Activated naive CD4-positive, alpha-beta T cell treated with anti-CD3 and anti-CD28 coated beads, Interleukin-2, amount 50 U/mL, for 16 hours (primary cell): ENCODE measurements at regions not wholly inside any gene's neighbourhood (a gene's known extent, or its start where the extent isn't known, plus 50 kb on each side); places are given as distances from the start of the nearest gene placed in this dataset.
"Not testable (repeated sequence)": the region's sequence is repeated elsewhere in the genome, so short reads cannot be mapped to it uniquely, and the experiment has no call there.

Source experiments
- DNase-seq: peaks from one replicate; pipeline ENCODE4 v3.0.0-alpha.2; 2020

DNA sequence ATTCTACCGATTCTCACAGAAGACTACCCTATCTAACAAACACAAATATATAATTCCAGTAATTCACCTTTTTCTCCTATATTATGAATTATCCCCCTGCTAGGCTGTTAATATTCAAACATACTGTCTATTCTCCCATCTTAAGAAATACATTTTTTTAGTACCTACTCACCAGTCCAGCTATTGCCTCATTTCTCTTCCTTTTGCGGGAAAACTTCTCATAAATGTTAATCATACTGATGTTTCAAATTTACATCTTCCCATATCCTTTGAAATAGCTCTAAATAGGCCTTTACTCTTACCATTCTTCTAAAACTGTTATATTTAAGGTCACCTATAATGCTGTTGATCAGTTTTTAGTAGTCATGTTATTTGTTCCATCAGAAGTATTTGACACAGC, 759.1 kb upstream of the SLIT2 start:
- DNase-seq: no peak

DNA sequence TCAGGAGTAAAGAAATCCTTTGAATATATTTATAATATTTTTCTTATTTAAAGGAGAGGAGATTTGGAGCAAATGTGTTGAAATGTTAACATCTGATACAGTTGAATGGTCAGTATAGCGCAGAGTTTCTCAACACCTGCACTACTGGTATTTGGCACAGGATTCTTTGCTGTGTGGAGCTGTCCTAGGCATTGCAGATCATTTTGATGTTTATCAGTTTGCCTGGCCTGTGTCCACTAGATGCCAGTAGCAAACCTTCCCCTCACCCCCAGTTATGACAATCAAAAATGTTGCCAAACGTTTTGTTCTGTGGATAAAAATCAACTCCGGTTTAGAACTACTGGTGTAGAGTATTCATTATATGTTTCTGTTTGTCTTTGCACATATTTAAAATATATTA, 765.3 kb upstream of the SLIT2 start:
- no peak for DNase-seq

DNA sequence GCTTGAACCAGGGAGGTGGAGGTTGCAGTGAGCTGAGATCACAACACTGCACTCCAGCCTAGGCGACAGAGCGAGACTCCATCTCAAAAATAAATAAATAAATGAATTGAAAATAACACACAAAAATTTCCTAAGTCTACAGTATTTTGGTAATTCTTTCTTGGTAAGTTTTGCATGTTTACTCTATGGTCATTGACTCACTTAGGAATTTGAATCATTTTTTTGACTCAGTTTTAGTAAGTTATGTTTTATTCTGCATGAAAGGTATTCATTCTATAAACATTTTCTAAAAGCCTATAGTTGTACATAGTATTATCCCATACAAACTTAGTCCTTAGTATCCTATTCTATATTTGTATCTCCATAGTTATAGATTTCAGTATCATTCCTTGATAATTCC, 772.9 kb upstream of the SLIT2 start:
- DNase-seq: no peak

DNA sequence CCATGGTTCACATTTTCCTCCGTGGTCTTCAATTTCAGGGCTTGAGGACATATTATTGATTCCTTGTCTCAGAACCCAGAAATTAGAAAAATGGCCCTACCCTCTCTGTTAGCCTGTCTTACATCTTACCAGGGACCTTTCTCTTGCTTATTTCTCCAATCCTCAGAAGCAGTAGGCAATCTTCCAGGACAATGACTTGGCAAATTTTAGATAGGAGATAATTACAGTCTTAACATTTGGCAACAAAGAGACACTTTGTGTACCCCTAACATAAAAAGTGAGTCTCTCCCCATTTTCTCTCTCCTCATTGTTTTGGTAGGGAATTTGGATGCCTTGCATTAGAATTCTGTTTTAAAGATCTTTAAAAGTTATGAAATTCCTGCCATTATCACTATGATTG, 778.1 kb upstream of the SLIT2 start:
- DNase-seq: no peak

DNA sequence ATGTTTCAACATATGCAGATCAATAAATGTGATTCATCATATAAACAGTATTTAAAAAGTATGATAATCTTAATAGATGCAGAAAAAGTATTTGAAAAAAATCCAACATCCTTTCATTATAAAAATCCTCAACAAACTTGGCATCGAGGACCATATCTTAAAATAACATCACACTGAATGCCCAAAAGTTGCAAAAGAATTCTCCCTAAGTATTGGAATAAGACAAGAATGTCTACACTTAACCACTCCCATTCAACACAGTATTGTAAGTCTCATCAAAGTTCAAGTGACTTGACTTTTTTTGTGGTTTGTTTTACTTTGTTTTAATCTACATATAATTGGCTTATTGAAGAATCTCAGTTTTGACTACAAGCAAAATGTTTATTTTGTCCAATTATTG, 779.0 kb upstream of the SLIT2 start:
- no peak for DNase-seq

DNA sequence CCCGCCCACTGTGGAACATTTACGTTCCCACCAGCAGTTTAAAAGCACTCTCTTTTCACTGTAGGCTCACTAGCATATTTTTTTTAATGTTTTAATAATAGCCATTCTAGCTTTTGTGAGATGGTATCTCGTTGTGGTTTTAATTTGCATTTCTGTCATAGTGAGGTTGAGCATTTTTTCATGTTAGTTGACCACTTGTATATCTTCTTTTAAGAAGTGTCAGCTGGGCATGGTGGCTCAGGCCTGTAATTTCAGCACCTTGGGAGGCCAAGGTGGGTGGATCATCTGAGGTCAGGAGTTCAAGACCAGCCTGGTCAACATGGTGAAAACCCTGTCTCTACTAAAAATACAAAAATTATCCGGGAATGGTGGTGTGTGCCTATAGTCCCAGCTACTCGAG, 781.7 kb upstream of the SLIT2 start:
- not testable (repeated sequence) for DNase-seq

DNA sequence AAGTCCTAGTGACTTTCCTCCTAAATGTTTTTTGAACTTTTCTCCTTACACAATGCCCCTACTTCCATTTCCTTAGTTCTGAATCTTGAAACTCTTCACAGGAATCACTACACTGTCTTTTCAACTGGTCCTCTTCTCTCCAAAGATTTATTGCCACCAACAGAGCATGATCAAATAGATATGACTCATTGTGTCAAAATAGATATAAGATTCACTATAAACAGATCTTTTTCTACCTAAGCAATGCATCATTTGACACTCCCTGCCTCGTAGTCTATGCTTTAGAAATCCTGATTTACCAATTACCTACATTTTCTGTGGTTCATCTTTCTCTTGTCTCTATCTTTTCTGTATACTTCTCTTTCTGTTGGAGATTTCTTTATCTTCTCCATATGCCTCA, 789.6 kb upstream of the SLIT2 start:
- DNase-seq: no peak

DNA sequence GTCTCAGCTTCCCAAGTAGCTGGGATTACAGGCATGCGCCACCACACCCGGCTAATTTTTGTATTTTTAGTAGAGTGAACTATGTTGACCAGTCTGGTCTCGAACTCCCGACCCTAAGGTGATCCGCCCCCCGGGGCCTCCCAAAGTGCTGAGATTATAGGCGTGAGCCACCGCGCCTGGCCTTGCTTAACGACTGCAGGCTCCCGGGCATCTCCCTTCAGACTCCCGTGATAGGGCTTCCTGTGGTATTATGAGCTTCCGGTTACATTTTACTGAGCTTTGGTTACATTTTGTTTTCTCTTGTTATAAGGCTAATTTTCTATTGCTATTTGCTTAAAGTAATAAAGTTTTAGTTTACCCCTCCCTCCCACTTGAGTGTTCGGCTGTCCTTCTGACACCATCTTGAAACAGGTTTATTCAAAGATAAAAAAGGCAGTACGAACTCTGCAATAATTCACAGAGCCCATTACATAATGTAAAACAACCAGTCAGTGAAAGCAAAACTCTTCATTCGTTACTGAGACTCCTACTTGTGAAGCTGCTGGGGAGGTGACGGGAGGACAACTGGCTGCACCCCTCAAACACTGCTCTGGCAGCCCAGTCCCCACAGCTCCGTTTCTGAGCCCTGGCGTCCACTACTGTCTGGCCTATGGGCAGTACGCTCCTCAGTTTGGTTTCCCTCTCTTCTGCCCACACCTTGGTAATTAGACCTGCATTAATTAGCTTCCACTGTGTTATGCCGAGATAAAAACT, 795.7 kb upstream of the SLIT2 start:
- no peak for DNase-seq

DNA sequence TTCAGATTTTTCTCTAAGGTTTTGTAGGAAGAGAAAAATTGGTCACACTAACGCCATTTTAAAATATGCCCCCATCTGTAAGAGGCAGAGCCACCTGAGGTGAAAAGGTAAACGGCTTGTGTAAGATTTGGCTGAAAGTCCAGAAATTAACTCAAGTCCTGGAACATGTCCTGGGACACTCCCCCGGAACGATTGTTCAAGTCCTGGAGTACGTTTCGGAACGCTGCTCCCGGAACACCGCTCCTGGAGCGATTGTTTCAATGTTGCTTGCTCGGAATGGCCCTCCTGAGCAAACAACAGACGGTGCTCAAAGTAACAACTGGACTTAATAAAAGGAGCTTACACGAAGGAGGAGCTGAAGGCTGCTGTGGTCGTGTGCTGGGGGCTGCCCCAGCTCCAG, 796.5 kb upstream of the SLIT2 start:
- no peak for DNase-seq

DNA sequence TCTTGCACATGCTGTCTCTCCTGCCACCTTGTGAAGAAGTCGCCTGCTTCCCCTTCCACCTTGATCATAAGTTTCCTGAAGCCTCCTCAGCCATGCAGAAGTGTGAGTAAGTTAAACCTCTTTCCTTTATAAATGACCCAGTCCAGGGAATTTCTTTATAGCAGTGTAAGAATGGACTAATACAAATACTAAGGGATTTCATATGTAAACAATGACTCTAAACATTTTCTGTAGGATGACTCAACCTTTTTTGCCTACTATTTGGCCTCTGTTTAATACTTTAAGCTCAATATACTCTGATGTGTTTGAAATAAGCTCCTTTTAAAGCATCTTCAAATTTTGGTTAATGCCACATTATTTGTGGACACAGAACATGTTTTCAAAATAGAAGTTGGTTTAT, 813.5 kb upstream of the SLIT2 start:
- DNase-seq: no peak

DNA sequence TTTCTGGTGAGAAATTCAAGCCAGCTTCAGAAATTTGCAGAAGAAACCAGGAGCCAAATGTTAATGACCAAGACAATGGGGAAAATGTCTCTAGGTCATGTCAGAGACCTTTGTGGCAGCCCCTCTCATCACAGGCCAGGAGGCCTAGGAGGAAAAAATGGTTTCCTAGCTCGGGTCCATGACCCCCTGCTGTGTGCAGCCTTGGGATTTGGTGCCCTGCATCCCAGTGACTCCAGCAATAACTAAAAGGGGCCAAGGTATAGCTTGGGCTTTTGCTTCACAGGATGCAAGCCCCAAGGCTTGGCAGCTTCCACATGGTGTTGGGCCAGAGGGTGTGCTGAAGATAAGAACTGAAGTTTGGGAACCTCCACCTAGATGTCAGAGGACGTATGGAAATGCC, 814.7 kb upstream of the SLIT2 start:
- no peak for DNase-seq

DNA sequence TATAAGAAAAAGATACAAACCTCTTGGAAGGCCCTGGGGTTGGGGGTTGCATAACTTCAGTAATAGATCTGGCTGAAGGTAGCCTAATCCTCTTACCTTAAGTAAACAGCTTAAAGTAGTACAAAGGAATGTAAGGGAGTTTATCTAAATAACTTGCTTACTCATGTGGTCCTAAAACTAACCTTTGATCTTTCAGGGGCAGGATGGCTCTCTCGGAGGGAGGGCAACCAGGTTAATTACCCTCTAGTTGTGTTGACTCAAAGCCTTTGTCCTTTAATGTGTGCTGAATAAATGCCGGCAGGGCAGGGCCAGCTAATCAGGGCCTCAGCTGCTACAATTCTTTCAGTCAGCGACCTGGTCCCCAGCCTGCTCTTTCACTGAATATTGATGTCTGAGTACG, 822.0 kb upstream of the SLIT2 start:
- no peak for DNase-seq

DNA sequence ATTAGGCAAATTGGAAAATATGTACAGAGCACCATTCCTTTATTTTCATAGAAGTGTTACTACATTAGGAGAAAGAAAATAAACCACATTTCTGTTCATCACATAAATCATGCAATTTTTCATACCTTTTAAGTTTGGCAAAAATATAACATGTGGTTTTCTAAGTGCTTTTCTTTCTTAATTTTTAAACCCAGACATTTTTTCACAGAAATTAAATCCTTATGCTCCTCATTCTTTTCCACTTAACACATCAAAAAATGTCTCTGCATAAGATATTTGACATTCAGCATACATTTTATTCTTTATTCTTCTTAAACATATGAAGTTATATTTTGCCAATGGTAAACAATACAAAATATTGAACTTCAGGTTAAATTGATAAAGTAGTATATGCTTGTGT, 826.6 kb upstream of the SLIT2 start:
- no peak for DNase-seq

DNA sequence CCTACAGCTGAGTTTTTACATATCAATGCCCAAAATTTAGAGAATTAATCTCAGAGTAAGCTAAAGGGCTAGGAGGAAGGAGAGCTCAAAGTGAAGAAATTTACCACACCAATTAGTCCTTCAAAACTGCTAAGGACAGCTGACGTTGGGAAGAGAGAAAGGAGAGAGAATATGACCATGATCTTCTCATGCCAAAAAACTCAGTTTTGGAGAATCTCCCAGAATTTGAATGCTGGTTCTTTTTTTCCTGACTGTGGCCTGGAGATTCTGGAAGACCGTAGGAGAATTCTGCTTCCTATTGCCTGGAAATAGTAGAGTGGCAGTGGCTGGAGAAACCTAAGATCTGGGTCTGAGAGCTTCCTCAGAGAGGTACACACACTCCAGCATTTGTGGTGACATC, 834.4 kb upstream of the SLIT2 start:
- DNase-seq: no peak

DNA sequence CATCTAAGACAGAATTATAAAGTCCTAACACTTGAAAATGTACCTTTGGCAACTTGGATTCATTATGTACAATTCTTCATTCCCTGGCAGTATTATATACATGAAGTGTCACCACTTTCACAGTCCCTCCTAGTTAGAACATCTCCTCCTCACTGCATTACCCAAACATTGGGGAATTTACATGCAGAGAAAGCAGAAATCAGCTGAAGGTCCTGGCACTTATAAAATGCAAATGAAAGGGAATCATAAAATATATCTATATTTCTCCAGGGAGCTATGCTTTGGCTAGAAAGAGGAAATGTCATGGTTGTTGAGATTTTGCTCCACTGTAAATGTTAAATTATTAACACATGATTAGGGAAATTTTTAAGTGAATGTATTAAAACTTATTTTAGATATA, 835.6 kb upstream of the SLIT2 start:
- no peak for DNase-seq

DNA sequence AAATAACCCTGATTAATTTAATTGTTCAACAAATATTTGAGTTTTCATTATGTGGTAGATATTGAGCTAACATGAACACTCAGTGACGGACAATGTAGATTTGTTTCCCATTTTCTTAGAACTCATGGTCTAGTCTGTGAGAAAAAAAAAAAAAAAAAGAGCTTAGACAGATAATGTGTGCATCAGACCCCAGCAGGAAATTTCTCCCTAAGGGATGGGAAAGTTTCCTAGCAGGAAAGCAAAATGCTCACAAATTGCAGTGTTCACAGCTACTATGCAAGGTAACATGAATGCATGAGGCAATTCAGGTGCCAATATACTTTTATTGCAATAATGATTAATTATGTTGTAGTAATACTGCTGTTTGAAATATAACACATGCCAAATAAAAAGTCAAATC, 843.2 kb upstream of the SLIT2 start:
- no peak for DNase-seq

DNA sequence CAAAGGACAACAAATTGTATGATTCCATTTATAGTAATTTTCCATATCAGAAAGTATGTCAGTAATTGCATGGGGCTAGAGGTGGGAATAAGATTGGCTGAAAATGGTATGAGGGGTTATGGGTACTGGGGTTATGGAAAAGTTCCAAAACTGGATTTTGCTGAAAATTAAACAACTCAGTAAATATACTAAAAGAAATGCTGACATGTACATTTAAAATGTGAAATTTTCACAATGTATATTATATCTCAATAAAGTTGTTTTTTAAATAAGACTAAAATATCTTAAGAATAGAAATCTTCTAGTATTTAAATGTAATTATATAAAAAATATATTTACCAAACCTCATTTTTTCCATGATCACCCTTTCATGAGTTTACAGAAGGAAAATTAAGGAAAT, 844.9 kb upstream of the SLIT2 start:
- DNase-seq: no peak

DNA sequence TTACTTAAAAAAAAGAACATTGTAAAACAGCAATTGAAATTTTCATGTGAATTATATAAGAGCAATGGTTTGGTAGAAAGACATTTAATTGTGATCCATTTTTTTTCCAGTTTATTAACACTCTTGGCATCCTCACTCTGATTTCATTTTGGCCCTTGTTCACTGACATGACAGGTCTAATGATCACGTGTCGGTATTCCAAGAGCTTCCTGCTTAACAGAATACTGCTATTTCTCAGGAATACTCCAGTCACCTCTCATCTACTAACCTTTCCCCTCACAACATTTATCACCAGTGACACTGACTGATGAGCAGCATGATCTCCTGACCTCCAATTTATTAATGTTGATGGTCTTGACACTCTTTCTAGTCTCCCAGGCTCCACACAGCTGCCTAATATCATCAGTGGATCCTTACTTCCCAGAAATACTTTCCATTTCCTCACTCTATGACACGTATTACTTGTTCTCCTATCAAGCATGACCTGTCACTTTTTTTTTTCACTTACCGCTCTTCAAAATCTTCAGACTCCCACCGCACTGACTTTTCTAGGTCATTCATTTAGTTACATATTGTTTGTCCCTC, 847.8 kb upstream of the SLIT2 start:
- no peak for DNase-seq

DNA sequence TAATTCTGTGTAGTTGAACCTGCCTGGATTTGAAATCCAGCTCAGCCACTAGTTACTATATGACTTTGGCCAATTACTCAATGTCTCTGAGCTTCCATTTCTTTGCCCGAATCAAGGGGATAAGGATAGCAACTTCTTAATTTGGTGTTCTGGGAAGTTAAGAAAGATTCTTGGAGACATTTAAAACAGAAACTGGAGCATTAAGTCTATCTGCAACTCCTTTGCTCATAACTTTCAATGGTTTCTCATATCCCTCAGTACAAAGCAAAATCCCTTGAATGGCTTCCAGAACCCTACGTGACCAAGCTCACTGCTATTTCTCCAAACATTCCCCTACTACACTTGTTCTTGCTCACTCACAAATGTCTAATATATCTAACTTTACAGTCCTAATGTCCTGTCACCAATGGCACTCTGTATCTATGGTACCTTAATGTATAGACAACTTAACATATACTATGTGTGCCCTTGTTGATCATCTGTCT, 849.1 kb upstream of the SLIT2 start:
- DNase-seq: no peak

DNA sequence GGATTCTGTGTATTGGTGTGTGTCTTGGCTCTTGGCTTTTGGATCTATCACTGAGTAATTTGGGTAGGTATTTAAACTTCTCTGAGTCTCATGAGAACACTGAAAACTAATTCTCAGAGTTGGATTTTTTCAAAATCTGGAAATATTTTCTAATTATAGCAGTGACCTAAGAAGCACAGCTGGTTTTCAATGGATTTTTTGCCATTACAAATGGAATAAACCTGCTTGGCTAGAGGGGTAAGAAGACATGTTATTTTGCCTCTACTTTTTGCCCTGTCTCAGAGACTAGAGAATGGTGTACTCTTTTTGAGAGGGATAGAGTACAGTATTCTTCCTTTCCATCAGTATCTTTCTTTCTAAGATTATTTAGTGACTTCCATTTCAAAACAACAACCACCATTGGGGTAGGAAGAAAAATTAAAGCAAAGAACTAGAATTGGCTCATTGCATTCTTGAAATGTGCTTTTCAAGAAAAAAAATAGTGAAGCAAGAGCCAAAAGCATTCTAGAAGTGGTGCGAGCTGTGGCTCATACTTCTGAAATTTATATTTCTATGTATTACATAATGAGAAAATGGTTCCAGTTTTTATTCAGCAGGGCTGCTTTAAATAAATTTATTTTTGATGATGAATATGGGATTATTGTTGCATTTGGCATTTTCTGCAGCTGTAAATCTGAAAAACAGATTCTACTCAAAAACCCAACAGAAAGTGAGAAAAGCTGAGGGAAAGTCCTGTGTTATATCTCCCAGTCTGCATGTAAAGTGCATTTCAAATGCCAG, 850.2 kb upstream of the SLIT2 start:
- DNase-seq: no peak

DNA sequence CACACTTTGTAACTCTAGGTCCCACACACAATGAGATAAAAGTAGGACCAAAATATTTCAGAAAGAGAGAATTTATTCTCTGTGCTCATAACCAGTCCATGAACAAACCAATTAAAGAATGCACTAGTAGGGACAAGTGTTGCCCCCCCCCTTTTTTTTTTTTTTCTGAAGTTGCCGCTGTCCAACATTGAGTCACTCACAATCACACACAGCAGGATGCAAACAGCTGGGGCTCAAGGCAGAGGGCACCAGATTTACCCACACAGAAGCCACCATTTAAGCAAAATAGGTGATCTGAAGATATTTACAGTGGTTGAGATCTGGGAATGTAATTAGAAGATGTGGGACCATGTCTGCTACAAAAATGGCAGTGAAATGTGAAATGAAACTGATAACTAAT, 850.9 kb upstream of the SLIT2 start:
- no peak for DNase-seq

DNA sequence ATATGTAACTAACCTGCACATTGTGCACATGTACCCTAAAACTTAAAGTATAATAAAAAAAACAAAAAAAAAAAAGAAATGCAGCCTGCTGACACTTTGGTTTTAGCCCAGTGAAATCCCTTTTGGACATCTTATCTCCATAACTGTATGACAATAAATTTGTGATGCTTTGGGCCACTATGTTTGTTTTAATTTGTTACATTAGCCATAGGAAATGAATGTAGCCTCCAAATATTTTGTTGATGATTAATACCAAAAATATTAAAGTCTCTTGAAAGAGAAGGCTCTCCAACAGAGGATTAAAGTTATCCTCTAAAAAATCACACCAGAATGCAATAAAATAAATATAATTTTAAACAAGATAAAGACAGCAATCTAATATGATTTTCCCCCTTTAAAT, 852.7 kb upstream of the SLIT2 start:
- no peak for DNase-seq

DNA sequence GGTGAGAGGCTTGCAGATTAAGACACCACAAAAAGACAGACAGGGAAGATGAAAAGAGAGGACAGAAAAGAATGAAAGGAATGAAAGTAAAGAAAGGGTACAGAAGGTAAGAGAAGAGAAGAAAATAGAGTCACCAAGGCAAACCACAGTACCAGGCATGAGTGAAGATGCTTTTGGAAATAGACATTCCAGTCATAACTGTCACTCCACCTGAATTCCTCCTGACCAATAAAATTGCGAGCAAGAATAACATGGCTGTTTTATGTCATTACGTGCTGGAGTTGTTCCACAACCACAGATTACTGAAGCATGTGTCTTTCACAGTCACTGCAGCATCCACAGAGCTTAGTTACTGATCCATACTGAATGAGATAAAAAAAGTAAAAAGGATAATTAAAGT, 864.9 kb upstream of the SLIT2 start:
- DNase-seq: no peak
